ENCODE measurements at regions not wholly inside any gene's neighbourhood (a gene's known extent, or its start where the extent isn't known, plus 50 kb on each side); places are given as distances from the start of the nearest gene placed in this dataset.
"Not testable (repeated sequence)": the region's sequence is repeated elsewhere in the genome, so short reads cannot be mapped to it uniquely, and the experiment has no call there.

GRCh38 chr1:70490153-70490552, 79.1 kb downstream of the CTH start:
- no peak for DNase-seq (ENCODE audit: low read depth)

DNA sequence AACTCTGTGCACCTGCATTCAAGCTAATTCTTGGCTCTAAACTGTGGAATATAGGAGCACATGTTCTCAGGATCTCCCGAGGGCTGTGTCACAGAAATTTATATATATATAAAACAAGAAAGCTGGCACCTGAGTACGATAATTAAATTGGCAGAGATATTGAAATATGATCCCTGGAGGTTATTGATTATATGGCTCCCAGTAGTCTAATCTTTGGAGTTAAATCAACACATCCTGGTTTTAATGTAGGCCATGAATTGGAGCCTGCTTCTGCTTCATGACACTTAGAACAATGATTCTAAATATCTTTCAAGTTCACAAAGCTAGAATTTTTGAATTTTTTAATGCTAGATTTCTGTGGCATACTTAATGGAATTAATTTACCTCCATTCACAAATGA, 84.3 kb downstream of the CTH start:
- DNase-seq (ENCODE audit: low read depth) = no peak

DNA sequence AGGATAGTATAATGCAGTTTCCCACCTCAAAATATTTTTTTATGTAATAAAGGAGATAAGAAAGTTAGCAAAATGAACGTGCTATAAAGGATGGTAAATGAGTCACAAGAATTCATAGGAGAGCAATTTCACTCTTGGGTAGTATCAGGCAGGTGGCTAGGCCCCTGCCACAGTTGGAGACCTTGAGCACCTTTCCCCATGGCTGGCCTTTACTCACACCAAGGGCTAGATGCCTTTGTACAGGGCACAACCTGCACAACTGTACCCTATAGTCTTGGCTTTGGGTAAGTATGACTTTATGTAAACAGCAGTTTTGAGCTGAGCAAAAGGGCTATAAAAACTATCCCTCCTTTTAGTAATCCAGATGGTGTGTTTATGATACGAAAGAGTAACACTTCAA, 85.1 kb downstream of the CTH start:
- DNase-seq (ENCODE audit: low read depth) = no peak

- DNase-seq (ENCODE audit: low read depth) = no peak
Measured at GRCh38 chr1:70497152-70497551, 86.1 kb downstream of the CTH start.

DNA sequence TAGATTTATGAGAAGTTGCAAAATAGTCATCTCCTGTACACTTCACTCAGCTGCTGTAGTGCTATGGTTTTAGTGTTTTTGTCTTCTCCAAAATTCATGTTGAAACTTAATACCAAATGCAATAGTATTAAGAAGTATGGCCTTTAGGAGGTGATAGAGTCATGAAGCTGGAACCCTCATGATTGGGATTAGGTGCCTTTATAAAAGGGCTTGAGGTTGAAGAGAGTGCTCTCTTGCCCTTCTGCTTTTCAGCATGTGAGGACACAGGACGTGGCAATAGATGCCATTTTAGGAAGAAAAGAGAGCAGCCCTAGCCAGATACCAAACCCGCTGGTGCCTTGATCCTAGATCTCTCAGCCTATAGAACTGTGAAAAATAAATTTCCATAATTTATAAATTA, 87.6 kb downstream of the CTH start:
- no peak for DNase-seq (ENCODE audit: low read depth)

GRCh38 chr1:70499695-70500094, 88.6 kb downstream of the CTH start:
- no peak for DNase-seq (ENCODE audit: low read depth)

DNA sequence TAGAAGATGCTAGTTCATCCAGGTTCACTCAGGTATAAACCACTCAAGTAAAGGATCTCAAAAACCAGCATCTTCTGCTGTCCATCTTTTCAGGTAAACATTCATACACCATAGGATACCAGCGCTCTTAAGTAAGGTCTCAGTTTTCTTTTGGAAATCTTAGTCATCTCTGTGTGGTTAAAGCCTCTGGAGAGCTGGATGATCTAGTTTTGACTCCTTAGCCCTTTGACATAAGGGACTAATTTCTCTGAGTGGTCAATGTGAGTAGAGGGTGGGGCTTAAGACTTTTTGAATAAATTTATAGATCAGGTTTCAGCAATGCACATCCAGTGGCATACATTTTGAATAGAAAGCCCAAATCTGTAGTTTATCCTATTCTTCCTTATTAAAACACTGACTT, 92.3 kb downstream of the CTH start:
- no peak for DNase-seq (ENCODE audit: low read depth)

DNA sequence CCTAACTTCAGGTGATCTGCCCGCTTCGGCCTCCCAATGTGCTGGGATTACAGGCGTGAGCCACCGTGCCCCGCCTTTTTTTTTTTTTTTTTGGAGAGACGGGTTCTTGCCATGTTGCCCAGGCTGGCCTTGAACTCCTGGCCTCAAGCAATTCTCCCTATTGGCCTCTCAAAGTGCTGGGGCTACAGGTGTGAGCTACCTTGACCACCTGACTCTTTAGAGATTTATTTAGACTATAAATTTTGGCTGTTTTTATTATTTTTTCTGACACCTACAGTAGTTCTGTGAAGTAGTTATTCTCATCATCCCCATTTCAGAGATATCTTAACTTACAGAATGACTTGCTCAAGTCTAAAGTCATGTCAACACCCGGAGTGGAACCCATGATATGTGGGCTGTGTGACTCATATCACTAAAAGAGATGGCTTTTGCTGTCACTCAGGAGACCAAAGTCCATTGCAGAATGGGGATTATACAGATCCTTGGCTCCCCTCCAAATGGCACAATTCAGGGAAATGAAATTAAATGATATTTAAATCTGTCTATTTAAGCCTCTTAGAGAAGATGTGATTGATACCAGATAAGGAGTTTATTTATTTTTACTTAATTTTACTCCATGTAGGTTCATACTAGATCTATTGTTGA, 93.2 kb downstream of the CTH start:
- no peak for DNase-seq (ENCODE audit: low read depth)

- DNase-seq (ENCODE audit: low read depth) = no peak
Measured at GRCh38 chr1:70504821-70505193, 93.7 kb downstream of the CTH start.

DNA sequence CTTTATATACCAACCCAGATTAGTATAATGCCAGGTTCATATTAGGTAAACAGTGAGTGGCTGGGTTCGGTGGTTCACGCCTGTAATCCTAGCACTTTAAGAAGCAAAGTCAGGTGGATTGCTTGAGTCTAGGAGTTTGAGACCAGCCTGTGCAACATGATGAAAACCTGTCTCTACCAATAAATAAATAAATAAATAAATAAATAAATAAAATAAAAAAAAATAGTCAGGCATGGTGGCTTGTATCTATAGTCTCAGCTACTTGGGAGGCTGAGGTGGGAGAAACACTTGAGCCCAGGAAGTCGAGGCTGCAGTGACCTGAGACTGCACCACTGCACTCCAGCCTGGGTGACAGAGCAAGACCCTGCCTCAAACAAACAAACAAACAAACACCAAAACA, 96.9 kb downstream of the CTH start:
- DNase-seq (ENCODE audit: low read depth) = not testable (repeated sequence)

DNA sequence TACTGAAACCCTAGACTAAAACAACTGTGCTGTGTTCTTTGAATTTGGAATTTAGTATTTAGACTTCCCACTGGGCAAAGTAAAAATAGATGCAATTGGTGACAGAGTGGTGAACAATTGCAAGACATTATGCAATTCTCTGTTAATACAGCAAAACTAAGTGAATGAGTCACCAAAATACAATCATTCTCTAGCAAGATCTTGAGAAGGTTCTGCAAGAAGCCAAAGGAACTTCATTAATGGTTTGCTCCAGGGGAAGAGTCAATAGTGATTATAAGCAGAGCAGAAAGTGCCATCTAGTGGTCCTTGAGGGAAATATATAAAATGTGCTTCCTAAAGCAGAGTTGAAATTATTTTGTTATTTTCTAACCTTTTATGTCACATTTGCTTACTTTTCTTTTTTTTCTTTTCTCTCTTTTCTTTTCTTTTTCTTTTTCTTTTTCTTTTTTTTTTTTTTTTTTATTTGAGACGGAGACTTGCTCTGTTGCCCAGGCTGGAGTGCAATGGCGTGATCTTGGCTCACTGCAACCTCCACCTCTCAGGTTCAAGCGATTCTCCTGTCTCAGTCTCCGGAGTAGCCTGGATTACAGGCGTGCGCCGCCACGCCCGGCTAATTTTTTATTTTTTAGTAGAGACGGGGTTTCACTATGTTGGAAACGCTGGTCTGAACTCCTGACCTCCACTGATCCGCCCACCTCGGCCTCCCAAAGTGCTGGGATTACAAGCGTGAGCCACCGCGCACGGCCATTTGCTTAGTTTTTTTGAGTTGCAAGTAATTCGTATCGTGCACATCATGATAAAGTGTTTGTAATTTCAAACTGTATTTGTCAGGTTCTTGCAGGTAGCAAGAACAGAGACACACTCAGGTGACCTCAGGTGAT, 99.2 kb downstream of the CTH start:
- no peak for DNase-seq (ENCODE audit: low read depth)

- DNase-seq (ENCODE audit: low read depth) = no peak
Measured at GRCh38 chr1:70517444-70517843, 106.4 kb downstream of the CTH start.

GRCh38 chr1:70518106-70518505, 107.0 kb downstream of the CTH start:
- DNase-seq (ENCODE audit: low read depth) = no peak

DNA sequence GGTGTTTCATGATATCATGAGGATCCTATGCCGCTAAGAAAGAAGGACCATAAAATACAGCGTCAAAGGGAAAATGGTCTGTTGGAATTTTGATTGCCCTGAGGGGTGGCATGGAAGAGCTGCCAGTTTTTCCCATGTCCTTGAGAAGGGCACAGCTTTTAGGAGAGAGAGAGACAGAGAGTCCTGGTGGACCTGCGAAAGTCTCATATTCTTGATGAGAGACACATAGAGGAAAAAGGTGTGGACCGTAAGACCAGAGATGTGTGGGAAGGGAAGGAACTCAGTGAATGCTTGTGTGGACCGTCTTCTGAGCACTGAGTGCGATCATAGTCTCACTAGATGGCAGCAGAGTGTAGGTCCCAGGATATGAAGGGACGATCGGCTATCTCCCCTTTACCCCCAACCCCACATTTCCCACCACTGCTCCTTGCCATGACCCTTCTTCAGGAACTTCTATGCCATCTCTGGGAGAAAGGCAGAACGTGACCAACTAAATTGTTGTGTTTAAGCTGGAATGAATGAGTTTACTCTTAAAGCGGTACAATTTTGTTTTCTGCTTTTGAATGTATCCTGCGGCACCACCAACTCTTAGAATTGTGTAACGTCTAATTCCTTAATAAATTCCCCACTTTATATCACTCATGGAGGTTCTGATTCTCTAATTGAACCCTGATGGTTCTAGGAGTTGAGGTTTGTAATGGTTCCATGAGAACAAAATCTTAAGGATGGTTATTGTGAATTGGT, 117.7 kb downstream of the CTH start:
- no peak for DNase-seq (ENCODE audit: low read depth)

- no peak for DNase-seq (ENCODE audit: low read depth)
Measured at GRCh38 chr1:70536708-70537366, 125.8 kb downstream of the CTH start.

- DNase-seq (ENCODE audit: low read depth) = no peak
Measured at GRCh38 chr1:70537788-70538187, 126.7 kb downstream of the CTH start.

- DNase-seq (ENCODE audit: low read depth) = no peak
Measured at GRCh38 chr1:70542030-70542429, 131.0 kb downstream of the CTH start.

DNA sequence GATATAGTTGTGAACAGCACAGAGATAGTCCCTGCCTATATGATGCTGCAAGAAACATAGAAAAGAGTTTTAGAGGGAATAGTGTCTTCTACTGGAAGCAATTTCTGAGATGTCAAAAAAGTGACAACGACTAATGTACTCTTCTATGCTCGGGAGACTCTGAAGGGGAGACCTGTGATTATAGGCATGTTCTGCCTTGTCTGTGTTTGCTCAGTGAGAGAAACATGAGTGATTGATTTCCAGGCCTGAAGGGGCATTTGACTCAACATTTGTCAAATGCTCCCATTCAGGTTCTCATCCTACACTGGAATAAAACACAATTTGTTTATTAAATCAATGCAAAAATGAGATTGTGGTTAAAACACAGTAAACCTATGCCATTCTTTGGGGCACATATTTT, 131.8 kb downstream of the CTH start:
- no peak for DNase-seq (ENCODE audit: low read depth)

DNA sequence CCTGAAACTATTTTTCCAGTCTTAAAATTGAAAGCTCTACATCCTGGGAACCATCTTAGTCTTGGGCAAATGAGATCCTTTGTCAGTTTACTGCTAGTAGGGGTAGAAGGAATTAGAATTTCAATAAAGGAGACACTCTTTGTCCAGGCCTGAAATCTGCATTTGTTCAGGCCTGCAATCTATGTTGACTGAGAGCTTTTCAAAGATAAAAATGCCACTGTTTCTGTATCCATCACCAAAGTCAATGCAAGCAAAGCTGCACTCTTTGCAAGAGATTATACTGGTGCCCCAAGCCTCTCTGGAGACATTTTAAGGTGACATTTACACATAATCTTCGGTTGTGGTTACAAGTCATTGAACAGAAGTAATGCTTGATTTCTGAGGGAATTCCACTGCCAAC, 135.7 kb downstream of the CTH start:
- no peak for DNase-seq (ENCODE audit: low read depth)

DNA sequence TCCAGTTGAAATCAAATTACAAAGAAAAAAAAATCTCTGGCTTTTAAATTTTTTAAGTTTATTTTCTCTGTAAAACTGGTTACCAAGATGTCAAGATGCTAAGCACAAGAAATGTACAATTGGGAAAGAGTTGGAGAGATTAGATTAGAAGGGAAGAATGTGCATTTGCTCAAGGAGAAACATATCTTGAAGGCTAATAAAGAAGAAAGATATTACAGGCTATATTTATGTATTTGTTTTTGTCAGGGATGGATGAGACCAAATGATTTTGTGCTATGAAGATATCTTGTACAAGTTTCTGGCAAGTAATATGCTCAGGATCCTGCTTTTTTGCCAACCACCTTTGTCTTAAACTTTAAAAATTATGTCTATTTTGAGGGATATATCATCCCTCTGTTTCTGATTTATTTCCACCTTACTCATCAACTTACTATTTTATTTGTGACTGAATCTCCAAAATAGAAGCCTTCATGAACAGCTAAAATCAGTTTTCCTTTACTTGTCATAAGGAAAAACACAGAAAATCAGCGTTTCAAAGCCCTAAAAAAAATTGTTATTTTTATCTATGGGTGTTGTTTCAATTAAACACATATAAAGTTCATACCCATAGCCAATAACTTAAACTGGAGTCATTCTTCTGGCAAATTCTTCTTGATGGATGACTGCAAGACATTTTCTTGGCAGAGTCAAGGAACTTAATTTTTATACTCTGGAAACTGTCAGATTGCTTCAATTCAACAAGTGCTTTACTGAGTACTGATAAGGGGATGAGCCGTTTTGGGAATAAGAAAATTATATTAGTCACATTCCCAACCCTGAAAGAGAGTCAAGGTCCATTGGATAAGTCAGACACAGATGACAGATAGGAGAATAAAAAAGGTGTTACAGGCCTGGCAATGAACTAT, 141.8 kb downstream of the CTH start:
- DNase-seq (ENCODE audit: low read depth) = no peak

- DNase-seq (ENCODE audit: low read depth) = no peak
Measured at GRCh38 chr1:70553567-70553956, 142.5 kb downstream of the CTH start.

Measured in T follicular helper cell (primary cell).